Epidermal melanocyte (primary cell): ENCODE measurements at regions not wholly inside any gene's neighbourhood (a gene's known extent, or its start where the extent isn't known, plus 50 kb on each side); places are given as distances from the start of the nearest gene placed in this dataset.

Experiments used
- DNase-seq: peaks from one replicate; pipeline ENCODE4 v3.0.0; 2011; ENCODE audit warnings: low spot score; ENCODE audit not compliant: insufficient read length

DNA sequence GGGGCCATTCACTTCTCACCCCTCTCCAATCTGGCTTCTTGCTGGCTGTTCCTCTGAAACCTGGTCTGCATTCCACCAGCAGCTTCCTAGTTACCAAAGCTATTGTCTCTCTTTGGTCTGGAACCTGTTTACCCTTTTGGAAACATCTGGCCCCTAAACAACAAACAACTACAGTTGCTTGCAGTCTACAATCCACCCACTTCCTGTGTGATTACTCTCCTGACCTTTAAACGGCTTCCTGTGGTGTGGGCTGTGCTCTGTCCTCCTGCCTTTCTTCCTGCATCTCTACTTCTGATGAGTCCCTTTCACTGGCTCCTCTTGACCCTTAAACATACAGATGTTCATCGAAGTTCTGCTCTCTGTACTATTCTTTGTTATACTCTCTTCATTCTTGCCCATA, 303.8 kb downstream of the TDRD15 start:
- no peak for DNase-seq

- no peak for DNase-seq
Measured at GRCh38 chr2:21428754-21429153, 305.0 kb downstream of the TDRD15 start.

- DNase-seq = no peak
Measured at GRCh38 chr2:21429747-21430146, 306.0 kb downstream of the TDRD15 start.

GRCh38 chr2:21431078-21431477, 307.3 kb downstream of the TDRD15 start:
- DNase-seq = no peak

- DNase-seq = no peak
Measured at GRCh38 chr2:21438949-21439348, 315.2 kb downstream of the TDRD15 start.

DNA sequence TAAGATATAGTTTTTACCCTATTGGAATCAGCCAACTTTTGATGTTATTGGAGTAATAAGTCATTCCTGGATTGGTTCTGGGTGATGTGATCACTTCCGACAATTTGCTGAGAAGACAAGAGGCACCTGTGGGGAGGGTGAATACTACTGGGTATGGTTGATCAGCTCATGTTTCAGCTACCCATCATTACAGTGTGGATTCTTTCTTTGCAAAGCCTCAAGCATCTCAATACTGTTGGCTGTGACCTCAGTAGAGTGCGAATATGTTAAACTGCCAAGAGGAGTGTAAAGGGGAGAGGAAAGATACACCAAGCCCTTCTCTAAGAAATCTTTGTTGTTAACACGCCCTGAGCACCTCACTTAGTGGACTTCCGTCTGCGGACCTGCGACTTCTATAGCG, 317.7 kb downstream of the TDRD15 start:
- no peak for DNase-seq

- DNase-seq = no peak
Measured at GRCh38 chr2:21443494-21444105, 319.8 kb downstream of the TDRD15 start.

DNA sequence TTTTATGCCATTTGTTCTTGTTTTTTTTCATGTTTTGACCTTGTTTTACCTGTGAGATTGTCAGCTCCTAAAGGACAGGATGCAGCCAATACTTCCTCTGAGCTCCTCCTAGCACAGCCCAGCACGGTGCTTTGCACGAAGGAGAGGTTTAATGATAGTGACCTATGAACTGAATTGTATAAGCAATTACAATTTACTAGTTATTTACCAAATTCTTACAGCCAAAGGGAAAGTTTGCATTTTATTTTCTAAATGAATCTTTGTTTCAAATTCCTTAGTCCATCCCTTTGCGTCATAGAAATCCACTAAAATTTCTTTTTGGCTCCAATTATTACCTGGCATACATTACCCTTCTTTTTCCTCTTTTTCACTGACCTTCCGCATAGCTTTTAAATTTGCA, 326.1 kb downstream of the TDRD15 start:
- no peak for DNase-seq

DNA sequence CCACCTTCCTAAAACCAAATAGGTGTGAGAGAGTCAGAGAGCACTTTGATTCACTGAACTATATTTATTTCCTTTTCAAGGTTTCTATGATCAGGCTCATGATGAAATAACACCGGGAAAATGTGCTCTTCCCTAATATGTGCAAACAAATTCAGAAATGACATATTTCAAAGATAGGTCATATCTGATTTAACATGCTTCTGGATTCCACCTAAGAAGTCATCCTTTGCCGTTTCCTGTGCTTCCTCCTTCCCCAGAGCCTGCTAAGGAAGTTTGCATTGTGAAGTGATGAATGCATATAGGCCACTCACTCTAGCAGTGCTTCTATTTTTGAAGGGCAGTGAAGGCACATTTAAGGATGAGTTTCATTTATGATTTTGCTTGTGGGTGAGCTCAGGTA, 327.6 kb downstream of the TDRD15 start:
- DNase-seq = no peak

DNA sequence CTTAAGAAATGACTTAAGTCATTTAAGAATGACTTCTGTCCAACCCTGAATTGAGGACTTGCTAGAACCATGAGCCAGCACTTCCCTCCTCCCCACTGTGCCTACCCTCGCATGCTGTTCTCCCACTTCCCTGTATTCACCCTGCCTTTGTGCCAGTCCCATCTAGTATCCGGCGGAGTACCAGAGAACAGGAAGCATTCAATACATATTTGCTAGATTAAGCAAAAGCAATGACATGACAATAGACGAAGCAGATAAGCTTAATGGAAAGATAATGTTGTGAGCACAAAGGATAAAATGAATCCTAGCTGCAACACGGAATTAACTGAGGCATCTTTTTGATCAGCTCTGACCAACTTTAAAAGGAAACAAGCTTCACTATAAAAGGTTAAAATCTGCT, 328.5 kb downstream of the TDRD15 start:
- DNase-seq = no peak

GRCh38 chr2:21452678-21453077, 328.9 kb downstream of the TDRD15 start:
- DNase-seq = no peak

DNA sequence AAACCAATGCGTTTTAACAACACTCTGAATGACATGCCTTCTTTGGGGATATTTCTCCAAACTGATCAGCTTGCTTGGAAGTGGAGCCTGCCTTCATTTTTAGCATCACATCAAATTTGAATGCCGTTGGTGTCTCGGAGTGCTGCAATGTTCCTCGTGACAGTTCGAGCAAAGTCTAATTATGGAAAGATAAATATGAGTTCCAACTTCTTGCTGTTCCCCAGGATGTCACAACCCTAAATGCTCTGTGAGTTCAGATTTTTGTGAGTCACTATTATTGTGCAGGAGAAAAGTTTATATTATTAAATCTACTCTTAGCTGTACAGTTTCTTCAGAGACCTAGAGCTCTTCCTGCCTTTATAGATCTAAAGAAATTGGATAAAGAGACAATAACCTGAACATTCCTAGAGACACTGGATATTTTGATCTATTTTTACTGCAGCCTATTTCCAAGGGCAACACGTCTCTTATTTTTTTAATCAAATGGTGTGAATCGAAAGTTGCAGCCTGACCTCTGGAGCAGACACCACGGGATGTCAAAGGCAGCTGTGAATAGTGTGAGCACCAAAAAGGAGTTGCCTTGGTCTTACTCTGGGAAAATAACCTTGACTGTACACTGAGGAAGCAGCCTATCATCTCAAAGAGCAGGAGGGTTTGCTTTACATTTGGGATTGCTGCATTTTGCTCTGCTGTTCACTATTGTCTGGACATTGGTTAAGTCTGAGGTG, 330.1 kb downstream of the TDRD15 start:
- no peak for DNase-seq

- DNase-seq = no peak
Measured at GRCh38 chr2:21454839-21455238, 331.1 kb downstream of the TDRD15 start.

DNA sequence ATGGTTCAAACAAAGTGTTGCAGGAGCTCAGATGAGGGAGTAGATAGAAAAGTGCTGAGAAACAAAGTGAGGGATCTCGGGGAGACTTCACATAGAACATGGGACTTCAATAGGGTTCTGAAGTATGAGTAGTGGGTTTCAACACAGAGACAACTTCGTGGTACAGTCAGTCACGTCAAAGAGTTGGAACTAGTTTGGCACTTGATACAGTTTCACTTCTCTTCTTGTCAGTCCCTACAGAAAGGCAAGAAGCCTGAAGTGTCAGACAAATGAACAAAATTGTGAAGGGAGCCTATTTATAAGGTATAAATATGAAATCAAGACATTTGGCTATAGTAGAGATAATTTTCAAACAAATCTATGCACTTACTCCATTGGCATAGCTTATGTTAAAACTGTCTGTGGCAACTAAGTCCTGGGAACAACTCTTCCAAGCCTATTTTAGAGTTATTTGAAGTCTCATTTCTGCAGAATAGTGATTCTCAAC, 338.0 kb downstream of the TDRD15 start:
- no peak for DNase-seq

DNA sequence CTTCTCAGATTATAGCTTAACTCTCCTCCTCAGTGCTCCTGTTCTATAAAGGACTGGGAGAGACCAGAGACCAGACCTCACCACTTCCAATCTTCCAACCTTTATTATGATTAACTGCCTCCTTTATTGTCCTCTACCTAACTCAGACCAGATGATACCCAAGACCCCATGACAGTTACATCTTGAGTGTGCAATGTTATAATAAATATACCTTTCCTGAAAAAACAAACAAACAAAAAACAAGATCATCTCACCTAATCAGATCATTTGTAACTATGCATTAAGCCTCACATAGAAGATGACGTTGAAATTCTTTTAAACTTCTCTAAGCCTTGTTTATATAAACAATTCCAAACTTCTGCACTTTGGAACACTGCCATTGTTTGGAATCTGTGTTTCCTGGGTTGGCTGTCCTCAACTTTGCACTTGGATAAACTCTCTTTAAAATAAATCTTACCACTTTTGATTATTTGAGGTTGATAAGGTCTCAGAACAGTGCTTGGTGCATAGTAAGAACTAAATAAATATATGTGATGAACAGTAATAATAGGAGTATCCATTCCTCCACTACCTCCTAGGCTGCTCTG, 342.7 kb downstream of the TDRD15 start:
- no peak for DNase-seq

DNA sequence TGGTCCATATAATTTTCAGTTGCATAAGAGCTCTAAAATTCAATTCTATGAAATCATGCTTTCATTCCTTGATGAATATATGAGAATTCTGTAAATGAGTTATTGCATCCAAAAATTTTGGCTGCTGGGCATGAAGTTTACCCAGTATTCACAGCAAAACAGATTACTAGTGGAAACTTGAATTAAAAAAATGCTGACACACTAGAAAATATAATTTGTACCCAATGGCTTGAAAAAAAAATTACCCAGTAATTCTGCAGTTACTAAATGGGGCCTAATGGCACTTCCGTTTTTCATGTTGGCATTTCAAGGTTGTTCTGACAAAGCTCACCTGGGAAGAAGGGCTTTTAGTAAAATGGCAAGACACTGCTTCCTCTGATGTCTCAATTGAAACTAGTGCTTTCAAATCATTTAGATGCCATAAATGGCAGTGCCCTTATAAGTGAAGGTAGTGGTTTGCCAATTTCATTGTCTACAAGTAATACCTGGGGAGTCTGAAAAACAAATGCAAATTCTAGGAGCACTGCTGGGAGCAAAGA, 343.6 kb downstream of the TDRD15 start:
- no peak for DNase-seq

DNA sequence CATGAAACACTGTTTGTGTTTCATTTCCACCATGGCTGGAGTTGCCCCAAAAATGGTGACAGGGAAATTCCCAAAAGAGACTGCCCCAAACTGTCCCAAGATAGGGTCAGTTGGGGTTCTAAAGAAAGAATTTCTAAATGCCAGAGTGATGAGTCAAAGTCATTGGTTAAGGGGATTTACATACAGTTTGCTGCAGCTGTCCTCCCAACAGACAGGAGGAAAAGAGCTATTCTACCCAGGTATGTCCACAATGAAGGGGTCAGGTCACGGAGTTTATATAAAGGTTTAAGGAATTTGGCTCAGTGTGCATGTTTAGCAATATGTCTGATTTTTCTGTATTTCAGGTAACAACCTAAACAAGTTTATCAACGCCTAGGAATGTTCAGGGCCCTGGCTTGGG, 344.1 kb downstream of the TDRD15 start:
- no peak for DNase-seq

GRCh38 chr2:21468624-21469023, 344.9 kb downstream of the TDRD15 start:
- no peak for DNase-seq

DNA sequence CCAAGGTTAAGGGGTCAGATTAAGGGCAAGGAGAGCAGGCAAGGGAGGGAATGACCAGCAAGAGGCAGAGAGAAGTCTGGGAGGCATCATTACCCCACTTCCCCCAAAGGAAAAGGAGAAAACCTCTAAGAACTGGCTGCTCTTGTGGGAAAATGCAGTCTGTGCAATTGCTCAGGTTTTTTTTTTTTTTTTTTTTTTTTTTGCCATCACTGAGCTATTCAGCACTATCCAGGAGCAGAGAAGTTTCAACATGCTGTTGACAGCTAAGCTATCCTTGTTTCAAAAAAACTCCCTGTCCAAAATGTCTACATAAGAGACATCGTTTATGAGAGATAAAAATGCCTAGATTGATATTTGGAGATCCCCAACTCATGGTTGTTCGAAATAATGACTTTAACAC, 345.4 kb downstream of the TDRD15 start:
- no peak for DNase-seq

DNA sequence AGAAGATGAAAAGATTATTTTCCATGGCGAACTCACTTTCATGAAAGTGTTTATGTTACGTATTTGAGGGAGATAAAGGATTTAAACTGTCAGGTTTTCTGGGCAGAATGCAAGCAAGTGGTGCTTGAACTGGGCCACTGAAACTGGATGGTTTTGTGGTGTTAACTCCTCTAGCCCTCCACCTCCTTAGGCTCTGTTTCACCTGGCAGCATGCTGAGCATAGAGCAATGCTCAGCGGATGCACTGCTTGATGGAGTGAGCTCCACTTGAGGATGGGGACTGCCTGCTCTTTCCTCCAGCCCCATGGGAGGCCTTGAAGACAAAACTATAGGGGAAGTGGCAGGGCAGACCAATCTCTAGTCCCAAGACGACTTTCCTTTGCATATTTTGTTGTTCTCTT, 345.8 kb downstream of the TDRD15 start:
- no peak for DNase-seq

DNA sequence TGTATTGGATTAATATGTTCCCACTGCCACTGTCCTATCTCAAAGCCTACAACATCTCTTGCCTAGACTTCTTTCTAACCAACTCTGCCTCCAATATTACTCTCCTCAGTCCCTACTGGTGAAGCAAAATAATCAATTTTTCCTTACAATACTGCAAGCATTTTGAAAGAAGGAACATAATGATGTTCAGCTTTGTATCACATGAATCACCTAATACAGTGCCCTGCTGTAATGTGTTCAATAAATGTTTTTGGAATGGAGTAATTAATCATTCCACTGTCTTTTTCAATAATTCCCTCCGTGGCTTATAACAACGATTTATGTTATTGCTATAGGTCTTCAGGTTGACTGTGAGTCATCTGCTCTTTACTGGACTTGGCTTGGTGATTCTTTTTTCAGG, 356.4 kb downstream of the TDRD15 start:
- no peak for DNase-seq

DNA sequence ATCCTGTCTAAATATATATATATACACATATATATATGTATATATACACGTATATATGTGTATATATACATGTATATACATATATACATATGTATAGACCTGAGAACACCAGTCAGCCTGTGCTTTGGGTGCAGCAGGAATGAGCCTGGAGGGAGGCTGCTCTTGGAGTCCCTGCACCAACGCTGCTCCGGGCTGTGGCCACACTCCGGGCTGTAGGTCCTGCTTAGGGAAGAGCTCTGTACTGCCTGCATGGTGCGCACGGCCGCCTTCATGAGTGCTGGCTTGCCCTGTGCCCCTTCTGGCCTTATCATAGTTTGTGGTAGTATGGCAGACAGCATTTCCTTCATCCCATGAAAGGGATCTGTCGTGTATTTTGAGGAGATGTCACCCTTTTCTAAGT, 360.9 kb downstream of the TDRD15 start:
- DNase-seq = no peak

- DNase-seq = no peak
Measured at GRCh38 chr2:21486445-21486844, 362.7 kb downstream of the TDRD15 start.
